ENCODE measurements at regions not wholly inside any gene's neighbourhood (a gene's known extent, or its start where the extent isn't known, plus 50 kb on each side); places are given as distances from the start of the nearest gene placed in this dataset.

GRCh38 chr3:31455524-31455923 lies 77.2 kb upstream of the STT3B start:
- TF ChIP-seq CTCF (IDR thresholded peaks at IDR 0.05), result no peak
- no peak for TF ChIP-seq POLR2A (IDR thresholded peaks at IDR 0.05)
- no peak for TF ChIP-seq POLR2AphosphoS5 (IDR thresholded peaks at IDR 0.05)

Measured in prostate gland (tissue), 2 donors.